DND-41 (cell line): ENCODE measurements at regions not wholly inside any gene's neighbourhood (a gene's known extent, or its start where the extent isn't known, plus 50 kb on each side); places are given as distances from the start of the nearest gene placed in this dataset.
"Not testable (repeated sequence)": the region's sequence is repeated elsewhere in the genome, so short reads cannot be mapped to it uniquely, and the experiment has no call there.

ENCODE experiments used
- EZH2 ChIP-seq: IDR thresholded peaks from 3 replicates; pipeline ENCODE4 v1.6.1; 2012; ENCODE audit warnings: borderline replicate concordance, low read depth, mild to moderate bottlenecking, moderate library complexity, low read length, inconsistent platforms; ENCODE audit not compliant: severe bottlenecking
- TF ChIP-seq, protein P1 (sequence below): IDR thresholded peaks from 2 replicates; pipeline ENCODE4 v1.5.1; 2012; ENCODE audit warnings: borderline replicate concordance, low read length, moderate library complexity, mild to moderate bottlenecking; ENCODE audit not compliant: poor library complexity, severe bottlenecking; ENCODE audit errors: extremely low read depth

DNA sequence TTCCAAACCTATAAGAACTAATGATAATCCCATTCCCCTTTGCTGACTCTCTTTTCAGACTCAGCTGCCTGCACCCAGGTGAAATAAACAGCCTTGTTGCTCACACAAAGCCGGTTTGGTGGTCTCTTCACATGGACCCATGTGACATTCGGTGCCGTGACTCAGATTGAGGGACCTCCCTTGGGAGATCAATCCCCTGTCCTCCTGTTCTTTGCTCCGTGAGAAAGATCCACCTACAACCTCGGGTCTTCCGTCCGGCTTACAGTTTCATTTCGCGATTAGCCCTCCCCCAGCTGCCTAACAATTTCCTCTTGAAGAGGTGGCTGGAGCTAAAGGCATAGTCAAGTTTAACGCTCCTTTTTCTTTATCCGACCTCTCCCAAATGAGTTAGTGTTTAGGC, 1324.0 kb downstream of the XPNPEP1 start:
- TF ChIP-seq EZH2 = not testable (repeated sequence)
- TF ChIP-seq, protein P1, sequence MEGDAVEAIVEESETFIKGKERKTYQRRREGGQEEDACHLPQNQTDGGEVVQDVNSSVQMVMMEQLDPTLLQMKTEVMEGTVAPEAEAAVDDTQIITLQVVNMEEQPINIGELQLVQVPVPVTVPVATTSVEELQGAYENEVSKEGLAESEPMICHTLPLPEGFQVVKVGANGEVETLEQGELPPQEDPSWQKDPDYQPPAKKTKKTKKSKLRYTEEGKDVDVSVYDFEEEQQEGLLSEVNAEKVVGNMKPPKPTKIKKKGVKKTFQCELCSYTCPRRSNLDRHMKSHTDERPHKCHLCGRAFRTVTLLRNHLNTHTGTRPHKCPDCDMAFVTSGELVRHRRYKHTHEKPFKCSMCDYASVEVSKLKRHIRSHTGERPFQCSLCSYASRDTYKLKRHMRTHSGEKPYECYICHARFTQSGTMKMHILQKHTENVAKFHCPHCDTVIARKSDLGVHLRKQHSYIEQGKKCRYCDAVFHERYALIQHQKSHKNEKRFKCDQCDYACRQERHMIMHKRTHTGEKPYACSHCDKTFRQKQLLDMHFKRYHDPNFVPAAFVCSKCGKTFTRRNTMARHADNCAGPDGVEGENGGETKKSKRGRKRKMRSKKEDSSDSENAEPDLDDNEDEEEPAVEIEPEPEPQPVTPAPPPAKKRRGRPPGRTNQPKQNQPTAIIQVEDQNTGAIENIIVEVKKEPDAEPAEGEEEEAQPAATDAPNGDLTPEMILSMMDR = not testable (repeated sequence)
